ENCODE measurements at regions not wholly inside any gene's neighbourhood (a gene's known extent, or its start where the extent isn't known, plus 50 kb on each side); places are given as distances from the start of the nearest gene placed in this dataset.

GRCh38 chr10:52900593-52900992 is 128.0 kb upstream of the MBL2 start:
- TF ChIP-seq POLR2AphosphoS5 (IDR thresholded peaks at IDR 0.05; ENCODE audit: low read depth, low read length) (no peak), SRF (IDR thresholded peaks at IDR 0.05; ENCODE audit: low read depth) (no peak), REST (IDR thresholded peaks at IDR 0.05; ENCODE audit: low read depth) (no peak), ZNF274 (IDR thresholded peaks at IDR 0.05; ENCODE audit: low read depth, low read length) (no peak), EGR1 (IDR thresholded peaks at IDR 0.05; ENCODE audit: low read depth) (no peak)
- Histone ChIP-seq H3K79me2 (ENCODE audit: insufficient read depth, low read length) (no peaks in the 10 kb centered on the region), H3K4me2 (ENCODE audit: low read length) (no peak overlapping the region), H4K20me1 (ENCODE audit: insufficient read depth) (no peaks in the 10 kb centered on the region), H3K9ac (ENCODE audit: low read length) (no peak overlapping the region), H3K9me3 (ENCODE audit: control insufficient read depth in 1 of 2, insufficient read depth in 1 of 2, low read depth in 1 of 2, low read length in 2 of 2) (no peaks in the 10 kb centered on the region), H3K9me2 (ENCODE audit: insufficient read depth) (no peaks in the 10 kb centered on the region), H3K4me3 (replicated peaks in 1 of 2; ENCODE audit: low read depth in 1 of 2, low read length in 2 of 2) (no peak overlapping the region), H2AFZ (ENCODE audit: low read depth, low read length, poor library complexity, severe bottlenecking) (no peak overlapping the region), H3K27me3 (ENCODE audit: insufficient read depth, low read length) (no peaks in the 10 kb centered on the region), H3K36me3 (ENCODE audit: control insufficient read depth in 1 of 2, insufficient read depth in 2 of 2, low read length in 2 of 2) (no peaks in the 10 kb centered on the region), H3K4me1 (ENCODE audit: control insufficient read depth in 1 of 2, insufficient read depth in 2 of 2, low read length in 2 of 2) (no peaks in the 10 kb centered on the region), H3K27ac (ENCODE audit: low read depth, low read length) (no peak overlapping the region)
- ChIA-PET RAD21 (ENCODE audit: low non-redundant PET in 1 of 2, low total read pairs in 2 of 2, uncharacterized antibody in 2 of 2, unreplicated experiment in 2 of 2) (no interaction called here), POLR2A (no interaction called here), CTCF (no interaction called here)
- DNase-seq (ENCODE audit: low read depth, low spot score): no peak
- intact Hi-C loops (cut with micrococcal nuclease): no loop called here
- BruUV-seq (replicated peaks): no TSS peak
- ATAC-seq: no peak

GRCh38 chr10:52897162-52897561 is 124.6 kb upstream of the MBL2 start:
- H3K9me3 ChIP-seq (ENCODE audit: control insufficient read depth in 1 of 2, insufficient read depth in 1 of 2, low read depth in 1 of 2, low read length in 2 of 2): no peaks in the 10 kb centered on the region
- TF ChIP-seq FOSL1 (IDR thresholded peaks at IDR 0.05; ENCODE audit: low read depth) (no peak), SP1 (IDR thresholded peaks at IDR 0.05; ENCODE audit: low read depth) (no peak), RAD21 (IDR thresholded peaks at IDR 0.05; ENCODE audit: low read depth) (no peak), ATF3 (IDR thresholded peaks at IDR 0.05) (no peak), SIN3A (IDR thresholded peaks at IDR 0.05; ENCODE audit: low read depth) (no peak), REST (IDR thresholded peaks at IDR 0.05; ENCODE audit: low read depth) (no peak), JUND (IDR thresholded peaks at IDR 0.05) (no peak)
- no peaks in the 10 kb centered on the region for H4K20me1 ChIP-seq (ENCODE audit: insufficient read depth)
- no peak overlapping the region for H3K9ac ChIP-seq (ENCODE audit: low read length)
- DNase-seq (ENCODE audit: low read depth, low spot score) (no peak), ATAC-seq (no peak)
- H2AFZ ChIP-seq (ENCODE audit: low read depth, low read length, poor library complexity, severe bottlenecking): no peak overlapping the region
- intact Hi-C loops (cut with micrococcal nuclease): no loop called here
- no peak overlapping the region for H3K4me3 ChIP-seq (replicated peaks in 1 of 2; ENCODE audit: low read depth in 1 of 2, low read length in 2 of 2)
- POLR2A ChIA-PET: no interaction called here
- CTCF ChIA-PET: no interaction called here
- no peaks in the 10 kb centered on the region for H3K4me1 ChIP-seq (ENCODE audit: control insufficient read depth in 1 of 2, insufficient read depth in 2 of 2, low read length in 2 of 2)
- no peak overlapping the region for H3K4me2 ChIP-seq (ENCODE audit: low read length)
- H3K9me2 ChIP-seq (ENCODE audit: insufficient read depth): no peaks in the 10 kb centered on the region
- RAD21 ChIA-PET (ENCODE audit: low non-redundant PET in 1 of 2, low total read pairs in 2 of 2, uncharacterized antibody in 2 of 2, unreplicated experiment in 2 of 2): no interaction called here
- no peaks in the 10 kb centered on the region for H3K27me3 ChIP-seq (ENCODE audit: insufficient read depth, low read length)
- H3K36me3 ChIP-seq (ENCODE audit: control insufficient read depth in 1 of 2, insufficient read depth in 2 of 2, low read length in 2 of 2): no peaks in the 10 kb centered on the region
- no peaks in the 10 kb centered on the region for H3K79me2 ChIP-seq (ENCODE audit: insufficient read depth, low read length)
- no peak overlapping the region for H3K27ac ChIP-seq (ENCODE audit: low read depth, low read length)
- BruUV-seq (replicated peaks): no TSS peak
